ENCODE measurements at regions not wholly inside any gene's neighbourhood (a gene's known extent, or its start where the extent isn't known, plus 50 kb on each side); places are given as distances from the start of the nearest gene placed in this dataset.

- TF ChIP-seq CTCF (conservative IDR thresholded peaks at IDR 0.05) = no peak
These were observed 123.1 kb downstream of the ASB1 start for GRCh38 chr2:238549866-238550265.

GRCh38 chr2:238551091-238551490, 124.4 kb downstream of the ASB1 start:
- no peak for TF ChIP-seq CTCF (conservative IDR thresholded peaks at IDR 0.05)
- H3K27ac ChIP-seq = no peak overlapping the region

More at GRCh38 chr2:238549866-238550265, 123.1 kb downstream of the ASB1 start:
- H3K27ac ChIP-seq = no peak overlapping the region

- TF ChIP-seq CTCF (conservative IDR thresholded peaks at IDR 0.05) = no peak
- no peak overlapping the region for H3K27ac ChIP-seq
These were observed 125.5 kb downstream of the ASB1 start for GRCh38 chr2:238552226-238552625.

GRCh38 chr2:238553159-238553558, 126.4 kb downstream of the ASB1 start:
- no peak overlapping the region for H3K27ac ChIP-seq
- no peak for TF ChIP-seq CTCF (conservative IDR thresholded peaks at IDR 0.05)

- no peak for TF ChIP-seq CTCF (conservative IDR thresholded peaks at IDR 0.05)
These were observed 128.0 kb downstream of the ASB1 start for GRCh38 chr2:238554468-238555315.

GRCh38 chr2:238555786-238556542, 129.2 kb downstream of the ASB1 start:
- H3K27ac ChIP-seq = no peak overlapping the region
- TF ChIP-seq CTCF (conservative IDR thresholded peaks at IDR 0.05) = no peak

More at GRCh38 chr2:238554468-238555315, 128.0 kb downstream of the ASB1 start:
- no peak overlapping the region for H3K27ac ChIP-seq

- no peak overlapping the region for H3K27ac ChIP-seq
These were observed 130.7 kb downstream of the ASB1 start for GRCh38 chr2:238557431-238557830.

More at GRCh38 chr2:238557431-238557830, 130.7 kb downstream of the ASB1 start:
- no peak for TF ChIP-seq CTCF (conservative IDR thresholded peaks at IDR 0.05)
